Hepatocyte (in vitro differentiated cells): ENCODE measurements at regions not wholly inside any gene's neighbourhood (a gene's known extent, or its start where the extent isn't known, plus 50 kb on each side); places are given as distances from the start of the nearest gene placed in this dataset.

Experiments used
- CTCF ChIP-seq: fragments of 200-600 bp; sonication (generic); IDR thresholded peaks from 2 replicates; pipeline ENCODE4 v1.5.1; 2016; ENCODE audit warnings: antibody characterized with exemption, mild to moderate bottlenecking; ENCODE audit not compliant: poor library complexity
- EZH2 ChIP-seq: fragments of 200-600 bp; sonication (generic); IDR thresholded peaks from 2 replicates; pipeline ENCODE4 v1.6.1; 2016; ENCODE audit warnings: antibody characterized with exemption, mild to moderate bottlenecking, borderline replicate concordance
- EZH2phosphoT487 ChIP-seq: fragments of 200-600 bp; sonication (generic); IDR thresholded peaks from one replicate; pipeline ENCODE4 v1.6.1; 2018; ENCODE audit warnings: antibody characterized with exemption, mild to moderate bottlenecking, low read depth, moderate library complexity; ENCODE audit not compliant: unreplicated experiment, severe bottlenecking

- TF ChIP-seq CTCF (no peak), EZH2phosphoT487 (no peak), EZH2 (no peak)
Measured at GRCh38 chr6:130306377-130306776, 59.4 kb upstream of the TMEM200A start.
